Lower lobe of right lung (tissue), 2 donors: ENCODE measurements at regions not wholly inside any gene's neighbourhood (a gene's known extent, or its start where the extent isn't known, plus 50 kb on each side); places are given as distances from the start of the nearest gene placed in this dataset.
"Not testable (repeated sequence)": the region's sequence is repeated elsewhere in the genome, so short reads cannot be mapped to it uniquely, and the experiment has no call there.

Experiments
- ATAC-seq, 2 donors: fragments of 200-7000 bp; cut with Tn5 transposase; one replicate each; pipeline ENCODE4 v1.9.1; 2020 to 2022; ENCODE audit warnings: mild to moderate bottlenecking in 2 of 2, moderate library complexity in 2 of 2
- DNase-seq: peaks from one replicate; pipeline ENCODE4 v3.0.0-alpha.2; 2020
- H3K27ac ChIP-seq: fragments of 200-600 bp; one replicate; pipeline ENCODE4 v1.8.0; 2022
- H3K27me3 ChIP-seq: fragments of 200-600 bp; one replicate; pipeline ENCODE4 v1.8.0; 2022; ENCODE audit warnings: low read depth
- H3K36me3 ChIP-seq: fragments of 200-600 bp; one replicate; pipeline ENCODE4 v1.8.0; 2022; ENCODE audit warnings: mild to moderate bottlenecking
- H3K4me1 ChIP-seq: fragments of 200-600 bp; one replicate; pipeline ENCODE4 v1.8.0; 2022
- H3K4me3 ChIP-seq: fragments of 200-600 bp; one replicate; pipeline ENCODE4 v1.8.0; 2022; ENCODE audit warnings: mild to moderate bottlenecking
- H3K9me3 ChIP-seq: fragments of 200-600 bp; one replicate; pipeline ENCODE4 v1.8.0; 2022
- intact Hi-C: fragments of 100-400 bp; cut with DNase I; formaldehyde crosslinking; loops from one replicate; pipeline ENCODE4 v1.11.0; 2022
- TF ChIP-seq, protein P1 (sequence below): fragments of 200-600 bp; IDR thresholded peaks from one replicate; pipeline ENCODE4 v1.8.0; 2022; ENCODE audit warnings: antibody characterized with exemption, mild to moderate bottlenecking
- donor health status: DM: no; HTN: yes; CAD: no; lungs with severe emphysema.

DNA sequence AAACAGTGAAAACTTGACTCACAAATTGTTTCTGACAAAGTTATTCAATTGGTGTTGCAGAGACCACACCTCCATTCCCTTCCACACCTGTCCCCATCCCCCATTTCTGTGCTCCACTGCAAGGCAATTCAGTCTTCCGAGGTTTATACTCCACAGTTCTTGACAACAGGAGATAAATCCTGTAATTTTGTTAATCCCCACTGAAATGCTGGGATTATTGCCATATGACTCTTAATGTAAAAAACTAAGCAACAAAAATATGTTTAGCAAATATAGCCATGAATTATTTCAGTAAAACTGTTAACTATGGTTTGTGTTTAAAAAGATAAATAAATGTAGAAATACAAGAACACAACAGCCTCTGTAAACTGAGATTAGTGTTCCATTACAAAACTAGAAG is 170.1 kb upstream of the SEMA3D start:
- no peaks in the 10 kb centered on the region for H3K27me3 ChIP-seq
- TF ChIP-seq, protein P1, sequence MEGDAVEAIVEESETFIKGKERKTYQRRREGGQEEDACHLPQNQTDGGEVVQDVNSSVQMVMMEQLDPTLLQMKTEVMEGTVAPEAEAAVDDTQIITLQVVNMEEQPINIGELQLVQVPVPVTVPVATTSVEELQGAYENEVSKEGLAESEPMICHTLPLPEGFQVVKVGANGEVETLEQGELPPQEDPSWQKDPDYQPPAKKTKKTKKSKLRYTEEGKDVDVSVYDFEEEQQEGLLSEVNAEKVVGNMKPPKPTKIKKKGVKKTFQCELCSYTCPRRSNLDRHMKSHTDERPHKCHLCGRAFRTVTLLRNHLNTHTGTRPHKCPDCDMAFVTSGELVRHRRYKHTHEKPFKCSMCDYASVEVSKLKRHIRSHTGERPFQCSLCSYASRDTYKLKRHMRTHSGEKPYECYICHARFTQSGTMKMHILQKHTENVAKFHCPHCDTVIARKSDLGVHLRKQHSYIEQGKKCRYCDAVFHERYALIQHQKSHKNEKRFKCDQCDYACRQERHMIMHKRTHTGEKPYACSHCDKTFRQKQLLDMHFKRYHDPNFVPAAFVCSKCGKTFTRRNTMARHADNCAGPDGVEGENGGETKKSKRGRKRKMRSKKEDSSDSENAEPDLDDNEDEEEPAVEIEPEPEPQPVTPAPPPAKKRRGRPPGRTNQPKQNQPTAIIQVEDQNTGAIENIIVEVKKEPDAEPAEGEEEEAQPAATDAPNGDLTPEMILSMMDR, result no peak
- intact Hi-C loops, result no loop called here

DNA sequence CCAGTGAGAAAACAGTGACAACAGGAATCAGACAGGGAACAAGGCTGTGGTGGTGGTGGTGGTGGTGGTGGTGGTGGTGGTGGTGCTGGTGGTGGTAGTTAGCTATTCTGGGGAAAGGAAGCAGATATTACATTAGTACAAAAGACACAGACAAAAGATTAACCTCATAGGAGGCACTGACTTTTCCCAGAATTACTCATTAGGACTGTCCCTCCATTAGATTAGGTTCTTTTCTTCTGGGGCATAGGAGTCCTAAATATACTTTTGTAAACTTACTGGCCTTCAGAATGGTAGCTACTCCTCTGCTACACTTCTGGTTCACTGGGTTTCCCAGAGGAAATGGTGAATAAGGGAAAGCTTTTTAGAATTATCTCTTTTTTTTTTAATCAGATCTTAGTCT is 156.6 kb upstream of the SEMA3D start:
- H3K36me3 ChIP-seq, result no peaks in the 10 kb centered on the region
- no peak overlapping the region for H3K27ac ChIP-seq
- H3K4me1 ChIP-seq, result no peaks in the 10 kb centered on the region
- H3K27me3 ChIP-seq, result no peaks in the 10 kb centered on the region
- DNase-seq (no peak), ATAC-seq (no peak)
- TF ChIP-seq, protein P1, result no peak
- no peak overlapping the region for H3K4me3 ChIP-seq
- intact Hi-C loops, result no loop called here
- no peaks in the 10 kb centered on the region for H3K9me3 ChIP-seq

More for the DNA sequence above, 170.1 kb upstream of the SEMA3D start:
- ATAC-seq (no peak), DNase-seq (no peak)
- H3K9me3 ChIP-seq, result no peaks in the 10 kb centered on the region
- H3K27ac ChIP-seq, result no peak overlapping the region
- no peak overlapping the region for H3K4me3 ChIP-seq
- H3K36me3 ChIP-seq, result no peaks in the 10 kb centered on the region
- no peaks in the 10 kb centered on the region for H3K4me1 ChIP-seq

DNA sequence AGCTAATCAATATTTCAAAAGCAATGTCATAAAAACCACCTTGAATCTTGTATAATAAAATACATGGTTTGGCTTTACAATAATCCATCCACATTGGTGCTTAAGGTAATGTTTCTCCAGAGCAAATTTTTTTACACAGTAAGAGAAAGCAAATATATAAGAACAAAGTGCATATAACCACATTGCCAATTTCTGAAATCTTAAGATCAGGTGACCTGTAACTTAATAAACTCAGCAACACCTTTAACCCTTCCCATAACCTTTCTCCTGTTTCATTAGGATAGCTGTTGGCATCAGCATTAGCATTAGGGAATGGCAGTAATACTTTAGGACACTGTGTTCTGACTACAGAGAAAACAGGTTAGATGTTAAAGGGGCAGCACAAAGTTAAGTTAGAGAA is 155.9 kb upstream of the SEMA3D start:
- TF ChIP-seq, protein P1, result no peak
- intact Hi-C loops, result no loop called here

DNA sequence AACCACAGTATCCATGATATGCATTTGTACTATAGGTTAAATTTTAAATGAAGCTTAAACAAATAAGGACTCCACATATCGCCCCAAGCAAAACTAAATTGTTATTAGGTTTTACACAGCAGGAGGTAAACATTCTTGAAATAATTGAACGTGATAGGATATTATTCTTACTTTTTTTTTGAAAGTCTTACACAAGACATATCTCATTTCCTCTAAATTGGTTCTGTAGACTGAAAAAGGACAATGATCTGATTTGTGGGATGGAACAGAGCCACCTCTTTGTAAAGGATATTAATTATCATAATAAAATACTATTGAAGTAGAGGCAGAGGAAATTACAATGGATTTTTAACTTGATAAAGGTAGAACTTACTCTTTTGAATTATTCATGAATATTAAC is 155.1 kb upstream of the SEMA3D start:
- no peak overlapping the region for H3K27ac ChIP-seq
- H3K4me1 ChIP-seq, result no peaks in the 10 kb centered on the region
- DNase-seq (no peak), ATAC-seq (no peak)
- TF ChIP-seq, protein P1, result no peak
- no peaks in the 10 kb centered on the region for H3K27me3 ChIP-seq
- no peaks in the 10 kb centered on the region for H3K36me3 ChIP-seq
- intact Hi-C loops, result no loop called here
- no peak overlapping the region for H3K4me3 ChIP-seq
- H3K9me3 ChIP-seq, result no peaks in the 10 kb centered on the region

More for the DNA sequence above, 155.9 kb upstream of the SEMA3D start:
- H3K9me3 ChIP-seq, result no peaks in the 10 kb centered on the region
- no peaks in the 10 kb centered on the region for H3K4me1 ChIP-seq
- DNase-seq, result no peak
- H3K36me3 ChIP-seq, result no peaks in the 10 kb centered on the region
- no peak overlapping the region for H3K4me3 ChIP-seq
- H3K27ac ChIP-seq, result no peak overlapping the region
- ATAC-seq, result no peak
- no peaks in the 10 kb centered on the region for H3K27me3 ChIP-seq

DNA sequence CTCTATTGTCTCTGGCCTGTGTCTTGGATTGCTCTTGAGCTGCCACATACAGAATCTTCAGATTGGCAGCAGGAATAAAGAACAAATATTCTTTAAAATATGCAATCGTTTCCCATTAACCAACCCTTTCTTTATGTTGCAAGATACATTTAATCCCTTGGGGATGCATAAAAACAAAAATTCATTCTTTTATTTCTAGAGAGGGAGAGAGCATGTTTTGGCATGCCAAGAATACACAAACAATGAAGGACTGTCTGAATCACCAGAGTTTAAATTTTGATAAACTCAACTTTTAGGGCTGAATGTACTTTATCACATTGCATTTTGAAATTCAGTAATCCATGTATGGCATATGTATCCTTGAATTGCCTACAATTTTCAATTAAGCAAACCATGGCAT is 154.3 kb upstream of the SEMA3D start:
- Histone ChIP-seq H3K4me1 (no peaks in the 10 kb centered on the region), H3K36me3 (no peaks in the 10 kb centered on the region), H3K27me3 (no peaks in the 10 kb centered on the region), H3K27ac (no peak overlapping the region), H3K4me3 (no peak overlapping the region), H3K9me3 (no peaks in the 10 kb centered on the region)
- DNase-seq, result no peak
- TF ChIP-seq, protein P1, result no peak
- no peak for ATAC-seq
- intact Hi-C loops, result no loop called here

DNA sequence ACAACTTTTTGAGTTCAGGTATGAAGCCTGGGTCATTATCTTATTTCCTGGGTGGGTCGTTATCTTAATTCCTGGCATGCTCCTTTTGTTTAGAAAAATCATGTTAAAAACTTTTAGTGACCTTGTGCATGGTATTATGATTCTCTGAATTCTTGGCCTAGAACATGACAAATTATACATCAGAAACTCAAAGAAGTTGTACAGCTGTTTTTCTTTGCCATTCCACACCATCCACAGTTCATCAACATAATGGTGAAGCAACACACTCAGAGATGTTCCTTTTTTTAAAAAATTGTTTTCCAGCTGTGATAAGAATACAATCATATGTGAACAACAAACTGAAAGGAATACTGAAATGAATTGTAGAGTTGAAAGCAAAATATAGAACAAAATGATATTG is 149.2 kb upstream of the SEMA3D start:
- TF ChIP-seq, protein P1, result no peak
- ATAC-seq, result no peak
- no peak for DNase-seq
- intact Hi-C loops, result no loop called here
- Histone ChIP-seq H3K27me3 (no peaks in the 10 kb centered on the region), H3K4me1 (no peaks in the 10 kb centered on the region), H3K36me3 (no peaks in the 10 kb centered on the region), H3K9me3 (no peaks in the 10 kb centered on the region), H3K4me3 (no peak overlapping the region), H3K27ac (no peak overlapping the region)

DNA sequence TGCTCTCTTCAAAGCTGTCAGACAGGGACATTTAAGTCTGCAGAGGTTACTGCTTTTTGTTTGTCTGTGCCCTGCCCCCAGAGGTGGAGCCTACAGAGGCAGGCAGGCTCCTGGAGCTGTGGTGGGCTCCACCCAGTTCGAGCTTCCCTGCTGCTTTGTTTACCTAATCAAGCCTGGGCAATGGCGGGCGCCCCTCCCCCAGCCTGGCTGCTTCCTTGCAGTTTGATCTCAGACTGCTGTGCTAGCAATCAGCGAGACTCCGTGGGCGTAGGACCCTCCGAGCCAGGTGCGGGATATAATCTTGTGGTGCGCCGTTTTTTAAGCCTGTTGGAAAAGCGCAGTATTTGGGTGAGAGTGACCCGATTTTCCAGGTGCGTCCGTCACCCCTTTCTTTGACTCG is 148.3 kb upstream of the SEMA3D start:
- H3K36me3 ChIP-seq, DNase-seq, H3K4me1 ChIP-seq, intact Hi-C loops, H3K9me3 ChIP-seq, H3K27me3 ChIP-seq, H3K27ac ChIP-seq, ATAC-seq, H3K4me3 ChIP-seq: not testable (repeated sequence)
